Hepatocyte (in vitro differentiated cells): ENCODE measurements at regions not wholly inside any gene's neighbourhood (a gene's known extent, or its start where the extent isn't known, plus 50 kb on each side); places are given as distances from the start of the nearest gene placed in this dataset.

Experiments
- DNase-seq: peaks from one replicate; pipeline ENCODE4 v3.0.0-alpha.2; 2016; ENCODE audit warnings: low spot score
- H2AFZ ChIP-seq: fragments of 200-600 bp; sonication (generic); 2 replicates; pipeline ENCODE4 v1.6.0; 2016; ENCODE audit warnings: antibody characterized with exemption, mild to moderate bottlenecking
- H3K27ac ChIP-seq: fragments of 200-600 bp; sonication (generic); 2 replicates; pipeline ENCODE4 v1.5.1; 2016; ENCODE audit warnings: mild to moderate bottlenecking
- H3K27me3 ChIP-seq: fragments of 200-600 bp; sonication (generic); 2 replicates; pipeline ENCODE4 v1.6.1; 2016
- H3K36me3 ChIP-seq: fragments of 200-600 bp; sonication (generic); replicated peaks from 2 replicates; pipeline ENCODE4 v1.5.1; 2016; ENCODE audit warnings: low read depth; ENCODE audit not compliant: insufficient read depth
- H3K4me1 ChIP-seq: fragments of 200-600 bp; sonication (generic); 2 replicates; pipeline ENCODE4 v1.5.1; 2016; ENCODE audit warnings: mild to moderate bottlenecking, moderate library complexity; ENCODE audit not compliant: insufficient read depth
- H3K4me2 ChIP-seq: fragments of 200-600 bp; sonication (generic); 2 replicates; pipeline ENCODE4 v1.6.0; 2016
- H3K4me3 ChIP-seq: fragments of 200-600 bp; sonication (generic); 2 replicates; pipeline ENCODE4 v1.5.1; 2016; ENCODE audit warnings: mild to moderate bottlenecking
- H3K79me2 ChIP-seq: fragments of 200-600 bp; sonication (generic); 2 replicates; pipeline ENCODE4 v1.6.0; 2017; ENCODE audit warnings: mild to moderate bottlenecking
- H3K9me2 ChIP-seq: fragments of 200-600 bp; sonication (generic); replicated peaks from 2 replicates; pipeline ENCODE4 v1.6.0; 2017; ENCODE audit warnings: mild to moderate bottlenecking; ENCODE audit not compliant: insufficient read depth
- H3K9me3 ChIP-seq: fragments of 200-600 bp; sonication (generic); 2 replicates; pipeline ENCODE4 v1.5.1; 2016; ENCODE audit warnings: low read depth, mild to moderate bottlenecking
- H4K20me1 ChIP-seq: fragments of 200-600 bp; sonication (generic); 2 replicates; pipeline ENCODE4 v1.6.0; 2016; ENCODE audit warnings: mild to moderate bottlenecking; ENCODE audit not compliant: insufficient read depth, poor library complexity, severe bottlenecking
- CTCF ChIP-seq: fragments of 200-600 bp; sonication (generic); IDR thresholded peaks from 2 replicates; pipeline ENCODE4 v1.5.1; 2016; ENCODE audit warnings: antibody characterized with exemption, mild to moderate bottlenecking; ENCODE audit not compliant: poor library complexity
- EZH2 ChIP-seq: fragments of 200-600 bp; sonication (generic); IDR thresholded peaks from 2 replicates; pipeline ENCODE4 v1.6.1; 2016; ENCODE audit warnings: antibody characterized with exemption, mild to moderate bottlenecking, borderline replicate concordance
- EZH2phosphoT487 ChIP-seq: fragments of 200-600 bp; sonication (generic); IDR thresholded peaks from one replicate; pipeline ENCODE4 v1.6.1; 2018; ENCODE audit warnings: antibody characterized with exemption, mild to moderate bottlenecking, low read depth, moderate library complexity; ENCODE audit not compliant: unreplicated experiment, severe bottlenecking
- WGBS: methylation state at CpG from one replicate; pipeline ENCODE4 v1.1.6; 2016; ENCODE audit warnings: low lambda C conversion rate; ENCODE audit errors: missing lambda C conversion rate; 5-methylcytosine and 5-hydroxymethylcytosine counted together

- no peaks in the 10 kb centered on the region for H3K9me3 ChIP-seq
- DNase-seq: no peak
- no peak overlapping the region for H2AFZ ChIP-seq
- no peaks in the 10 kb centered on the region for H3K79me2 ChIP-seq
- no peak overlapping the region for H3K4me2 ChIP-seq
- no peaks in the 10 kb centered on the region for H3K4me1 ChIP-seq
- no peak overlapping the region for H3K27ac ChIP-seq
- H3K27me3 ChIP-seq: no peaks in the 10 kb centered on the region
- no peaks in the 10 kb centered on the region for H4K20me1 ChIP-seq
- H3K36me3 ChIP-seq: no peaks in the 10 kb centered on the region
- 60% methylated on average over 7 of the region's 7 CpGs for WGBS
- no peak for TF ChIP-seq CTCF
- no peak for TF ChIP-seq EZH2phosphoT487
- TF ChIP-seq EZH2: no peak
- H3K9me2 ChIP-seq: no peaks in the 10 kb centered on the region
- H3K4me3 ChIP-seq: no peak overlapping the region
These were observed 2266.4 kb upstream of the TENM3 start for GRCh38 chr4:179976777-179977176.

- no peaks in the 10 kb centered on the region for H3K4me1 ChIP-seq
- no peak overlapping the region for H3K4me3 ChIP-seq
- no peaks in the 10 kb centered on the region for H4K20me1 ChIP-seq
- no peak overlapping the region for H2AFZ ChIP-seq
- H3K36me3 ChIP-seq: no peaks in the 10 kb centered on the region
- no peaks in the 10 kb centered on the region for H3K27me3 ChIP-seq
- no peaks in the 10 kb centered on the region for H3K9me3 ChIP-seq
- H3K79me2 ChIP-seq: no peaks in the 10 kb centered on the region
- H3K9me2 ChIP-seq: no peaks in the 10 kb centered on the region
- H3K4me2 ChIP-seq: no peak overlapping the region
- TF ChIP-seq EZH2: no peak
- H3K27ac ChIP-seq: no peak overlapping the region
- DNase-seq: no peak
These were observed 2265.8 kb upstream of the TENM3 start for GRCh38 chr4:179977378-179977777.

- Histone ChIP-seq H3K9me3 (no peaks in the 10 kb centered on the region), H3K4me2 (no peak overlapping the region), H3K27ac (no peak overlapping the region), H2AFZ (no peak overlapping the region), H3K27me3 (no peaks in the 10 kb centered on the region), H3K4me1 (no peaks in the 10 kb centered on the region), H3K4me3 (no peak overlapping the region), H3K79me2 (no peaks in the 10 kb centered on the region), H4K20me1 (no peaks in the 10 kb centered on the region), H3K9me2 (no peaks in the 10 kb centered on the region), H3K36me3 (no peaks in the 10 kb centered on the region)
- TF ChIP-seq CTCF (no peak), EZH2 (no peak), EZH2phosphoT487 (no peak)
- DNase-seq: no peak
These were observed 2262.0 kb upstream of the TENM3 start for GRCh38 chr4:179981161-179981560.

GRCh38 chr4:179989975-179990374 lies 2253.2 kb upstream of the TENM3 start:
- H3K79me2 ChIP-seq: no peaks in the 10 kb centered on the region
- H3K36me3 ChIP-seq: no peaks in the 10 kb centered on the region
- H3K4me3 ChIP-seq: no peak overlapping the region
- H3K4me1 ChIP-seq: no peaks in the 10 kb centered on the region
- no peak overlapping the region for H3K27ac ChIP-seq
- H4K20me1 ChIP-seq: no peaks in the 10 kb centered on the region
- DNase-seq: no peak
- H3K27me3 ChIP-seq: no peaks in the 10 kb centered on the region
- H3K4me2 ChIP-seq: no peak overlapping the region
- TF ChIP-seq CTCF (no peak), EZH2 (no peak), EZH2phosphoT487 (no peak)
- 86% methylated on average over 4 of the region's 4 CpGs for WGBS
- no peaks in the 10 kb centered on the region for H3K9me3 ChIP-seq
- no peak overlapping the region for H2AFZ ChIP-seq
- H3K9me2 ChIP-seq: no peaks in the 10 kb centered on the region
